GM12892 (cell line): ENCODE measurements at regions not wholly inside any gene's neighbourhood (a gene's known extent, or its start where the extent isn't known, plus 50 kb on each side); places are given as distances from the start of the nearest gene placed in this dataset.

Source experiments
- POLR2A ChIP-seq: IDR thresholded peaks from 2 replicates; pipeline ENCODE4 v1.6.1; 2011; ENCODE audit warnings: low read depth, low read length, control low read depth
- POLR2AphosphoS5 ChIP-seq: IDR thresholded peaks from 2 replicates; pipeline ENCODE4 v1.6.1; 2011; ENCODE audit warnings: low read depth, low read length, control low read depth

- TF ChIP-seq POLR2AphosphoS5: no peak
- no peak for TF ChIP-seq POLR2A
These were observed 437.7 kb upstream of the KAZN start for GRCh38 chr1:14160781-14161180.
